Right cardiac atrium (tissue), 5 donors: ENCODE measurements at regions not wholly inside any gene's neighbourhood (a gene's known extent, or its start where the extent isn't known, plus 50 kb on each side); places are given as distances from the start of the nearest gene placed in this dataset.

Experiments used
- ATAC-seq, 2 donors: fragments of 200-7000 bp; cut with Tn5 transposase; one replicate each; pipeline versions ENCODE4 v1.8.0 to v1.9.1; 2020; ENCODE audit warnings: moderate library complexity in 2 of 2, mild to moderate bottlenecking in 1 of 2
- DNase-seq, 3 donors: peaks; one replicate each; pipeline ENCODE4 v3.0.0-alpha.2; 2020
- H3K27ac ChIP-seq: one replicate; pipeline ENCODE4 v1.5.1; 2013; ENCODE audit warnings: mild to moderate bottlenecking, low read length, control low read depth, moderate library complexity
- H3K27me3 ChIP-seq: one replicate; pipeline ENCODE4 v1.6.1; 2013; ENCODE audit not compliant: control insufficient read depth, insufficient read depth
- H3K4me1 ChIP-seq: one replicate; pipeline ENCODE4 v1.6.1; 2013; ENCODE audit warnings: low read length; ENCODE audit not compliant: control insufficient read depth, insufficient read depth
- H3K4me3 ChIP-seq: one replicate; pipeline ENCODE4 v1.5.1; 2013; ENCODE audit warnings: low read length, control low read depth
- H3K9me3 ChIP-seq: one replicate; pipeline ENCODE4 v1.6.1; 2013; ENCODE audit warnings: low read length; ENCODE audit not compliant: control insufficient read depth
- WGBS: extraction: QIAGEN DNeasy Blood & Tissue Kit; methylation state at CpG from one replicate; pipeline ENCODE4 v1.1.7; 2013; 5-methylcytosine and 5-hydroxymethylcytosine counted together
- intact Hi-C, 4 donors: fragments of 100-400 bp; cut with DNase I; formaldehyde crosslinking; loops; one replicate each; pipeline versions ENCODE4 v1.11.0 to v1.14.0; 2022 to 2023
- donor health status: healthy with polysubstance abuse.
- donor health status: DM: no; HTN: yes; CAD: no.
- donor health status: DM: no; HTN: no; CAD: no.
- donor health status: DM: no; HTN: yes; CAD: no; lungs with severe emphysema.
- donor health status: DM: yes; HTN: yes; CAD: no.

- 89% methylated on average over 7 of the region's 7 CpGs for WGBS
- intact Hi-C loops: no loop called here
- Histone ChIP-seq H3K4me3 (no peak overlapping the region), H3K27ac (no peak overlapping the region), H3K27me3 (no peaks in the 10 kb centered on the region), H3K9me3 (no peaks in the 10 kb centered on the region), H3K4me1 (no peaks in the 10 kb centered on the region)
- no peak for DNase-seq
- no peak for ATAC-seq
Measured at GRCh38 chr21:36646011-36646410, 52.9 kb upstream of the SIM2 start.

- no peak for ATAC-seq
- intact Hi-C loops: no loop called here
- no peak for DNase-seq
- Histone ChIP-seq H3K9me3 (no peaks in the 10 kb centered on the region), H3K4me1 (no peaks in the 10 kb centered on the region), H3K4me3 (no peak overlapping the region), H3K27ac (no peak overlapping the region), H3K27me3 (no peaks in the 10 kb centered on the region)
- WGBS: 86% methylated on average over 6 of the region's 6 CpGs
Measured at GRCh38 chr21:36646645-36647044, 52.3 kb upstream of the SIM2 start.

- H3K9me3 ChIP-seq: no peaks in the 10 kb centered on the region
- no peak overlapping the region for H3K4me3 ChIP-seq
- WGBS: 45% methylated on average over 15 of the region's 15 CpGs
- ATAC-seq (peak in 1 of 2 donors; percentile 45), DNase-seq (no peak)
- intact Hi-C loops: no loop called here
- H3K27ac ChIP-seq: no peak overlapping the region
- no peaks in the 10 kb centered on the region for H3K4me1 ChIP-seq
- H3K27me3 ChIP-seq: no peaks in the 10 kb centered on the region
Measured at GRCh38 chr21:36647279-36648093, 51.4 kb upstream of the SIM2 start.
